ENCODE measurements at regions not wholly inside any gene's neighbourhood (a gene's known extent, or its start where the extent isn't known, plus 50 kb on each side); places are given as distances from the start of the nearest gene placed in this dataset.

DNA sequence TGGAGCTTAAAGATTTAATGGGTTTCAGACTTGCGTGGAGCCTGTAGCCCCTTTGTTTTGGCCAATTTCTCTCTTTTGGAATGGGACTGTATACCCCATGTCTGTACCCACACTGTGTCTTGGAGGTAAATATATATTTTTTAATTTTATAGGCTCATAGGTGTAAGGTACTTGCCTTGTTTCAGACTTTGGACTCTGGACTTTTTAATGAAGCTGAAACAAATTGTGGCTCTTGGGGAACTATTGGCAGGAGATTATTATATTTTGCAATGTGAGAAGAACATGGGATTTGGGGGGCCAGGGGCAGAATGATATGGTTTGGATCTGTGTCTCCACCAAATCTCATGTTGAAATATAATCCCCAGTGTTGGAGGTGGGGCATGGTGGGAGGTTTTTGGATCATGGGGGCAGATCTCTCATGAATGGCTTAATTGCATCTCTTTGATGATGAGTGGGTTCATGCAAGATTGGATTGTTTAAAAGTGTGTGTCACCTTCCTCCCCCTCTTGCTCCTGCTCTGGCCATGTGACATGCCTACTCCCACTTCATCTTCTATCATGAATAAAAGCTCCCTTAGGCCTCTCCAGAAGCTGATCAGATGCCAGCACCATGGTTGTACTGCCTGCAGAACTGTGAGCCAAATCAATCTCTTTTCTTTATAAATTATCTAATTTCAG, 74.1 kb upstream of the ARHGAP20 start:
- DNase-seq (ENCODE audit: low read depth, low spot score) = no peak
- H3K4me3 ChIP-seq (ENCODE audit: low read length) = no peak overlapping the region

DNA sequence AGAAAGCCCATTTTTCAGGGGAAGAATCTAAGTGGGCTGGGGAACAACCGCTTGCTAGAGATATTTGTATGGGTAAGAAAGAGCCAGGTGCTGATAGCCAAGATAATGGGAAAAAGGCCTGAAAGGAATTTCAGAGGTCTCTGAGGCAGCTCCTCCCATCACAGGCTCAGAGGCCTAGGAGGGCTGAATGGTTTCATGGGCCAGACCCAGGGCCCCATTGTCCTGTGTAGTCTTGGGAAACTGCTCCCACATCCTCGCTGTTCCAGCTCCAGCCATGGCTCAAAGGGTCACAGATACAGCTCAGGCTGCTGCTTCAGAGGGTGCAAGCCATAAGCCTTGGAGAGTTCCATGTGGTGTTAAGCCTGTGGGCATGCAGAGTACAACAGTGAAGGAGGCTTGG, 73.2 kb upstream of the ARHGAP20 start:
- no peak overlapping the region for H3K4me3 ChIP-seq (ENCODE audit: low read length)
- DNase-seq (ENCODE audit: low read depth, low spot score) = no peak

DNA sequence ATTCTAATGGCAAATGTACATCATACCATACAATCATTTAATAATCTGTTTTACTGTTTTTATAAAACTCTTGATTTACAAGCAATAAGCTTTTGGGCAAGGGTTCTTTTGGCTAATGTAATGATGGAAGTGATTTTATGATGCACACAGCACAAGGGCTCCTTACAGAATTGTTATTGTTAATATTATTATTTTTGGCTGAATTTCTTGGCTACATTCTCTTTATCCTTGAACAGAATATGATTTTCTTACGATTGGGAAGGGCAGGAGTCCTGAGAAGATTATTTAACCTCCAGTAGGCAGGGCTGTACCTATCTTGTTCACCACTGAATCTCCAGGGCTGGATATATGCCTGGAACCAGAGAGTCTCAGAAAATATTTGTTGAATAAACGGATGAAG, 70.4 kb upstream of the ARHGAP20 start:
- no peak overlapping the region for H3K4me3 ChIP-seq (ENCODE audit: low read length)
- no peak for DNase-seq (ENCODE audit: low read depth, low spot score)

DNA sequence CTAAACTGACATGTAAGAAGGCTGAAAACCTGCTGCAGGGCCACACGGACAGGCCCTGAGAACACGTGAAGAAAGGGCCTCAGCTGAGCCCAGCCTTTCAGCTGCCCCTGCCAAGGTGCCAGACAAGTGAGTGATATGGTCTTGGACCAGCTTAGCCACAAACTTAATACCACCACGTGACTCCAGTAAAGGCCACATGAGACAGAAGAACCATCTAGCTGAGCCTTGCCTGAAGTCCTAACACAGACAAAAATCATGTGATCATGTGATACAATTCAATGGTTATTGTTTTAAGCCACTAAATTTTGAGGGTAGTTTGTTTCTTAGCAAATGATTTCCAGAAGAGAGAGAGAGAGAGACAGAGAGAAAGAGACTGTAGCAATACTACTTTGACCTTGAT, 66.9 kb upstream of the ARHGAP20 start:
- DNase-seq (ENCODE audit: low read depth, low spot score) = no peak
- no peak overlapping the region for H3K4me3 ChIP-seq (ENCODE audit: low read length)

DNA sequence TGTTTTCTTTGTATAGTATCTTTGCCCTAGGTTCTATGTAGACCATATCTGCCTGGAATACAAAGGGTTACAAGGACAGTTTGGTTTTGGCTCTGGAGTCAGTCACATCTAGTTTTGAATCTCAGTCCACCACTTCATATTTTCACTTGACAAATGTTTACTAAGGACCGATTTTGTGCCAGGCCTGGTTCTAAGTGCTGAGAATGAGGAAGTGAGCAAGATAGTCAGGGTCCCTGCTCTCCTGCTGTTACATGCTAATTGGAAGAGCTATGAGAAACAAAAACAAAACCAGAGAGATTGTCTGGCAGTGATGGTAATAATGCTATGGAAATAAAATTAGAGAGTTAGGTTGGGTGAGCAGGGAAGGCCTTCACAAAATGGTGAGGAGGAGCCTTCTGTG, 66.1 kb upstream of the ARHGAP20 start:
- no peak overlapping the region for H3K4me3 ChIP-seq (ENCODE audit: low read length)
- no peak for DNase-seq (ENCODE audit: low read depth, low spot score)

DNA sequence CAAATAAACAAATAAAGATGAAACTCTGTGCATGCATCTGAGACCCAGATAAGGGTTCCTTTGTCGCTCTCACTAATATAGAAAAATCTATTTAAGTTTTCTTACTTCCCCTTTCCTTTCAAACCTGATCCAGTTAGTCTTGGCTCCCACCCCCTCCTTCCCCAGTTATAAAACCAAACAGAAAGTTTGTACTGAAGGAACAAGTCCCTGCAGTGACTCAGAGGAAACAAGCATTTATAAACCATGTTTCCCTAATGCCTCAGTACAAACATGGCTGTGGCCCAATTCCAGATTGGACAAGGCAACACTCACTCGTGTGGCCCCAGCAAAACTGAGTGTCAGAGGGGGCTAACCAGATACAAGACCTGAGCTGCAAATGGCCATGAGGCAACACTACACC, 65.5 kb upstream of the ARHGAP20 start:
- no peak overlapping the region for H3K4me3 ChIP-seq (ENCODE audit: low read length)
- DNase-seq (ENCODE audit: low read depth, low spot score) = no peak

DNA sequence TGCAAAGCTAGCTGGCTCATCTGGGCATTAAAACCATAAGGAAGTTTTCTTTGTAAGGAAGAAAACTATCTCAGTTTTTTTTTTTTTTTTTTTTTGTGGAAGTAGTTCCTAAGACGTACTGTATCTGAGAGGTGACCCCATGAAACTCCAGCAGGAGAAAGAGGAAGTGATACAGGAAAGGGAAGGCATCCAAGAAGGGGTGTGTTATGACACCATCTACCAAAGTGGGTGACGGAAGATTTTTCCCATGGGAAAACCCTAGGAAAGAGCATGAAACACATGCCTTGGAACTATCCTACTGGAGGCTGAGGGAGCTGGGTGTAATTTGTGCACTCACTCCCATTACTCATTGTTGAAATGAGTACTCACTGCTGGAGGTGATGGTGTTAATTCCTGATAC, 63.8 kb upstream of the ARHGAP20 start:
- no peak for DNase-seq (ENCODE audit: low read depth, low spot score)
- H3K4me3 ChIP-seq (ENCODE audit: low read length) = no peak overlapping the region

DNA sequence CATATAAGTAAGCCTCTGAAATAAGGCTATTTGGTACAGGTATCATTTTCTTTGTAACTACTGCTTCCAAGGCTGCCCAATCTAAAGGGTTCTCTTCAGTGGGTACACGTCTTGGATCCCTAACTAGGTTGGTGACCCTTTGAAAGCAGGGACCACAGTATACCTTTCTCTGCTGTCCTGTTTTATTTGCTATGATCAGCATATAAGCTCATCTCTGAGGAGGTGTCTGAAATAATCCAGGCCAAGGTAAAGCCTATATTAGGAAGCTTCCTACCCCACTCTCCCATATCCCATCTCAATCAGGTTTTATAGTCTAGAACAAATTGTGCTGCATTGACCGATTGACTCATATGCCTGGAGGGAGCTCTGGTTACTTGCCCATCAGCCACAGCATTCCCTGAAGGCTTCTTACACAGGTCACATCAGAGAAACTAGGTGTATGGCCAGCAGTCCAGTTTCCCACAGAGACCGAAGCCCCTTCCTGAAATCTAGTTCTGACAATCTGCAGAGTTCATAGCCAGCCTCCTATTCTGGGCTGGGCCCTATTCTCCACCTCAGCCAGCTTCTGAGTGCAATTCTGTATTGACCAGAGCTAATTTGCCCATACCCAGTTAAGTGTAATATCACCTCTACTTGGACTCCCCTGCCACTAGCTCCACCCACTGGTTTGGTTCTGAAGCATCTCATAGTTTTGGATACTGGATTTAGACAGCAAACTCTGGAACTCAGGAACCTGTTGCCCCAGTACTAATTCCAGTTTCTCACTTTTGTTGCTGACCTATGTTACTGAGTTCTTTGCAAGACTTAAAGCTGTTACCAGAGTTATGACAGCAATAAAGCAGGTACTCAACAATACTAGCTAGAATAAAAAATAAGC, 62.1 kb upstream of the ARHGAP20 start:
- DNase-seq (ENCODE audit: low read depth, low spot score) = no peak
- H3K4me3 ChIP-seq (ENCODE audit: low read length) = no peak overlapping the region

DNA sequence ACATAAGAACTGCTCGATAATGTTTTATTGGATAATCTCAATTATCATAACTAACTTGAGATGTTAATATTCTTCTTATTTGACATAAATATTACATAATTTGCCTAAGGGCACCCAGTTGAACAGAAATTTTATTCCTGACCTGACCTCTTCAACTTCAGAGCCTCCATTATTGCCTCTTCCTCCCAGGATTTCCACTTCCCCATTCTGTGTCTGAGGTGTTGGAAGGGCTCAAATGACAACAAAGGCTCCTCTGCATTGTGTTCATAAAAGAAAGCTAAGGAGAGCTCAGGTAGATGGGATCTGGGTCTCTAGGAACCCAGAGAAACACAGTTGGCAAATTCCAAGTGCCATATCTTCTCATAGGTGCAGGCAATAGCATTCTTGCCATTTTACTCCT, 61.2 kb upstream of the ARHGAP20 start:
- DNase-seq (ENCODE audit: low read depth, low spot score) = no peak
- no peak overlapping the region for H3K4me3 ChIP-seq (ENCODE audit: low read length)

DNA sequence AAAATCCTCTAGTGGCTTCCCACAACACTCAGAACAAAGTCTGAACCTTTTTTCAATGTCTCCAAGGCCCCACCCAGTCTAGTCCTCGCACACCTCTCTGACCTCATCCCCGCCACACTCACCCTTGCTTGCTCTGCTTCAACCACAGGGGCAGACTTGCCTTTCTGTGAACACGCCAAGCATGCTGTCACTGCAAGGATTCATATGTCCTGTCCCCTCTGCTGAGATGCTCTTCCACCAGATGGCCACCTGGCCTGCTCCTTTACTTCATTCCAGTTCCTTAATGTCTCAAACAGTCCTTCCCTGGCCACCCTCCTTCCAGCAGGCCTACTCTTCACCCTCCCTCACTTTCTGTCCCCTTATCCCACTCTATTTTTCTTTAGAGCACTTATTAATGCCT, 60.6 kb upstream of the ARHGAP20 start:
- H3K4me3 ChIP-seq (ENCODE audit: low read length) = no peak overlapping the region
- no peak for DNase-seq (ENCODE audit: low read depth, low spot score)

DNA sequence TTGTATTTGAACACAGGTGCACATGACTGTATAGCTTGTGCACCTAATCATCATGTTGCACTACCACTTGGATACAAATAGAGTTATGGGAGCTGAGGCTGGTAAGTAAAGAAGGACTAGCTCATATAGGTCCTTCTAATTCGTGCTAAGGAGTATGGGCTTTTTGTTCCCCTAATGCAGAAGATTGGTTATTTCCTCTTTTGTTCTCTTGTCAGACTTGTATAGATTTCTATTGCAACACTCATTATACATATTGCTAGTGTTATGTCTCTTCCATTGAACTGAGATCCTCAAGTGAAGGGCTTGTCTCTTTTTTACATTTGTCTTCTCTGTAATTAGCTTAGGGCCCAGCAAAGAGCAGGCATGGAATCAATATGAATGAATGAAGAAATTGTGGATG, 54.1 kb upstream of the ARHGAP20 start:
- H3K4me3 ChIP-seq (ENCODE audit: low read length) = no peak overlapping the region
- no peak for DNase-seq (ENCODE audit: low read depth, low spot score)

DNA sequence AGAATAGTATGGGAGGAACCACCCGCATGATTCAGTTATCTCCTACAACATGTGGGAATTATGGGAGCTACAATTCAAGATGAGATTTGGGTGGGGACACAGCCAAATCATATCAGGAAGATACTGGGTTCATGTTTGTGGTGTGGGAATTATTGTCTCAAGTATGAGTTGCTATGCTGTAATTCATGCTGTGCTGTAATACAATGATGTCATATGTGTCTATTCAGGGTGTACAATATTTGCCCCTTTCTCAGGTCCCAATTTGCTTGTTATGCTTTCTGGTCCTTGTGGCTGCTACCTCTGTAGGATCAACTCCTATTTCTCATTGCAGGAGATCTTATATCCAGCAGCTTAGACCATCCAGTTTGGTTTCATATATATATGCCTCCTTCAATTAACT, 52.2 kb upstream of the ARHGAP20 start:
- H3K4me3 ChIP-seq (ENCODE audit: low read length) = no peak overlapping the region

DNA sequence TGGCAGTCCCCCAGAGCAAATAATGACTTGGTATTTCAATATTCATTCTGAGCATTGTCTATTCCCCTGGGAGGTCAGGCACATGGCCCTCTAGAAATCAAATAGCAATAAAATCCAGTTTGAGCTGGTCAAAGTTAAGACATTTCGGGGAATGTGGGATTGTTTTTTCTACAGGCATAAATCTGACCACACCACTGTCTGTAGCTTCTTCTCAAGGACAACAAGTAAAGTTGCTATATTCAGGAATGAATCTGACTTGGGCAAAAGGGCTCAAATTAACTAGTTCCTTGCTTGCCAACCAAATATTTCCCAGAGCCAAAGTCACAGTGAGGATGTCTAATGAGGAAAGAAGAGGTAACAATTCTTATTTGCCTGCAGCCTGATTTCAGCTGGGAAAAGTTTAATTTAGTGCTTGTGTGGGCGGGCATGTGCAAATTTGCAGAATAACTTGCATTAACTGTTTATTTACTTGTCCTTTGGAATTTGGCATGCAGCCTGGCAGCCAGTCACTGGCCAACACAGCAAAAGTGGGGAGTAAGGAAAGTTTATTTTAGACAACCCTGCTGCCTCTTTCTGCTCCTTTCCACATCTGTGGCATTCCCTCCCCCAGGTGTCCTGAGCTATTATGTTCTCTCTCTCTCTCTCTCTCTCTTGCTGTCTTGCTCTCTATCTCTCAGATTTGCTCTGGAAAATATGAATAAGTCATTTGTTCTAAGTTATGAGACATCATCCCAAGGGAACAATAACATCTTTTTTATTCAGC, 51.2 kb upstream of the ARHGAP20 start:
- H3K4me3 ChIP-seq (ENCODE audit: low read length) = no peak overlapping the region
- no peak for DNase-seq (ENCODE audit: low read depth, low spot score)

More for the DNA sequence above, 52.2 kb upstream of the ARHGAP20 start:
- DNase-seq (ENCODE audit: low read depth, low spot score) = no peak

DNA sequence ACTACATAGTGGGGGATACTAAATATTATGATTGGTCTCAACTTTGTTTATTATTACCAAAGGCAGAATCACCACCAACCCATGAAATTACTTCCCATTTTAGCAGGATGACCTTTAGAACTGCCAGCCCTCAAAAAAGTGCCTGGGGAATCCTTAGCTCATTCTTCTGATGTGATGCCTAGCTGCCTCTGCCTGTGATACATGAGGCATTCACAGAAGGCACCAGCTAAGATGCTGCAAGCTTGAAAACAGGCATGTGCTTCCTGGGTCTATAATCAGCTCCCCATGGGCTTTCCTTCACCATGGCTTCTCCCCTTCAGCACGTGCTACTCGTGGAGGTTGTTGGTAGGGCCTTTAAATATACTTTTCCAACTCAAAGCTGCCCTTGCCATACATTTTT, 50.4 kb upstream of the ARHGAP20 start:
- DNase-seq (ENCODE audit: low read depth, low spot score) = no peak
- H3K4me3 ChIP-seq (ENCODE audit: low read length) = no peak overlapping the region

Data from Jurkat, Clone E6-1 (cell line).